Naive thymus-derived CD4-positive, alpha-beta T cell (primary cell): ENCODE measurements at regions not wholly inside any gene's neighbourhood (a gene's known extent, or its start where the extent isn't known, plus 50 kb on each side); places are given as distances from the start of the nearest gene placed in this dataset.

Source experiments
- ATAC-seq: fragments of 150-1000 bp; cut with Tn5 transposase; 2 replicates; pipeline ENCODE4 v1.10.0; 2021; ENCODE audit warnings: mild to moderate bottlenecking, moderate library complexity
- CTCF ChIA-PET: fragments of 350-600 bp; sonication (Branson Sonifier 250); formaldehyde crosslinking; loops from one replicate; lab custom pipeline; 2021; ENCODE audit warnings: antibody characterized with exemption; lab: Charles Lee
- POLR2A ChIA-PET: fragments of 350-600 bp; sonication (Branson Sonifier 250); formaldehyde crosslinking; loops from one replicate; lab custom pipeline; 2021; ENCODE audit warnings: antibody characterized with exemption, inconsistent platforms; lab: Charles Lee
- DNase-seq, 9 donors: peaks; one replicate each; pipeline versions ENCODE4 v3.0.0 to v3.0.0-alpha.2; 2020 to 2022; ENCODE audit warnings: mixed read lengths in 1 of 9
- H3K27ac ChIP-seq: one replicate; pipeline ENCODE4 v1.7.0; 2013; ENCODE audit warnings: mild to moderate bottlenecking, low read depth, low read length, moderate library complexity
- H3K27me3 ChIP-seq, 2 donors: one replicate each; pipeline ENCODE4 v1.7.0; 2013; ENCODE audit warnings: low read length in 2 of 2, mild to moderate bottlenecking in 2 of 2, moderate library complexity in 2 of 2; ENCODE audit not compliant: control insufficient read depth in 2 of 2, insufficient read depth in 2 of 2
- H3K36me3 ChIP-seq, 3 experiments: 1 replicate in 2 of 3; 2 replicates in 1 of 3; pipeline ENCODE4 v1.7.0; 2013; ENCODE audit warnings: low read length in 3 of 3, mild to moderate bottlenecking in 3 of 3, moderate library complexity in 1 of 3; ENCODE audit not compliant: insufficient read depth in 3 of 3, control insufficient read depth in 2 of 3
- H3K4me1 ChIP-seq, 2 donors: one replicate each; pipeline ENCODE4 v1.7.0; 2013; ENCODE audit warnings: low read length in 2 of 2, mild to moderate bottlenecking in 2 of 2, moderate library complexity in 1 of 2; ENCODE audit not compliant: control insufficient read depth in 2 of 2, insufficient read depth in 2 of 2
- H3K4me3 ChIP-seq: 2 replicates; pipeline ENCODE4 v1.7.0; 2013; ENCODE audit warnings: mild to moderate bottlenecking, low read length
- H3K9me3 ChIP-seq, 3 experiments: 1 replicate in 2 of 3; 2 replicates in 1 of 3; pipeline ENCODE4 v1.7.0; 2013; ENCODE audit warnings: low read length in 3 of 3; ENCODE audit not compliant: control insufficient read depth in 2 of 3
- H3K27ac Mint-ChIP-seq, 9 donors: one replicate each; pipeline ENCODE4 v1.8.0; 2020 to 2022; ENCODE audit warnings: mixed read lengths in 9 of 9, mild to moderate bottlenecking in 8 of 9, moderate library complexity in 5 of 9, inconsistent platforms in 2 of 9
- H3K27me3 Mint-ChIP-seq, 5 donors: one replicate each; pipeline ENCODE4 v1.8.0; 2021 to 2022; ENCODE audit warnings: mixed read lengths in 5 of 5, mild to moderate bottlenecking in 1 of 5
- H3K36me3 Mint-ChIP-seq, 5 donors: one replicate each; pipeline ENCODE4 v1.8.0; 2020 to 2022; ENCODE audit warnings: mixed read lengths in 5 of 5, mild to moderate bottlenecking in 3 of 5, inconsistent platforms in 1 of 5
- H3K4me1 Mint-ChIP-seq, 7 donors: one replicate each; pipeline ENCODE4 v1.8.0; 2020 to 2022; ENCODE audit warnings: mixed read lengths in 7 of 7, mild to moderate bottlenecking in 3 of 7, inconsistent platforms in 1 of 7
- H3K4me3 Mint-ChIP-seq, 10 donors: one replicate each; pipeline ENCODE4 v1.8.0; 2020 to 2022; ENCODE audit warnings: mild to moderate bottlenecking in 10 of 10, mixed read lengths in 10 of 10, moderate library complexity in 6 of 10, inconsistent platforms in 2 of 10
- H3K9me3 Mint-ChIP-seq, 11 donors: one replicate each; pipeline ENCODE4 v1.8.0; 2020 to 2022; ENCODE audit warnings: mixed read lengths in 11 of 11, mild to moderate bottlenecking in 4 of 11, inconsistent platforms in 1 of 11, moderate library complexity in 1 of 11
- intact Hi-C, 2 donors: fragments of 100-400 bp; cut with micrococcal nuclease; formaldehyde crosslinking; loops; one replicate each; pipeline ENCODE4 v1.15.1; 2023

GRCh38 chr6:99186417-99186816, 163.1 kb downstream of the FAXC start:
- POLR2A ChIA-PET, result no interaction called here
- ATAC-seq, result no peak

GRCh38 chr6:99185525-99185924, 163.9 kb downstream of the FAXC start:
- ChIA-PET CTCF (no interaction called here), POLR2A (no interaction called here)
- Histone ChIP-seq H3K27me3 (no peaks in the 10 kb centered on the region), H3K4me1 (no peaks in the 10 kb centered on the region), H3K36me3 (no peaks in the 10 kb centered on the region), H3K27ac (no peak overlapping the region), H3K4me3 (no peak overlapping the region), H3K9me3 (no peaks in the 10 kb centered on the region)
- ATAC-seq, result no peak
- Mint-ChIP-seq H3K27ac (no peak overlapping the region), H3K4me1 (peaks cover 0 to 4% (median 0%) of the 10 kb centered on the region in 7 donors), H3K9me3 (peaks cover 0 to 21% (median 10%) of the 10 kb centered on the region in 11 donors), H3K4me3 (no peak overlapping the region), H3K36me3 (no peaks in the 10 kb centered on the region), H3K27me3 (peaks cover 4 to 37% (median 29%) of the 10 kb centered on the region in 5 donors)
- intact Hi-C loops, result no loop called here
- DNase-seq, result no peak

More at GRCh38 chr6:99186417-99186816, 163.1 kb downstream of the FAXC start:
- Mint-ChIP-seq H3K9me3 (peaks cover 0 to 18% (median 8%) of the 10 kb centered on the region in 11 donors), H3K4me3 (no peak overlapping the region), H3K27me3 (peaks cover 4 to 37% (median 34%) of the 10 kb centered on the region in 5 donors), H3K27ac (peak overlapping the region in 1 of 9 donors; percentile 32), H3K4me1 (peaks cover 0 to 4% (median 0%) of the 10 kb centered on the region in 7 donors), H3K36me3 (no peaks in the 10 kb centered on the region)
- intact Hi-C loops, result no loop called here
- Histone ChIP-seq H3K36me3 (no peaks in the 10 kb centered on the region), H3K27me3 (no peaks in the 10 kb centered on the region), H3K4me3 (no peak overlapping the region), H3K27ac (no peak overlapping the region), H3K4me1 (no peaks in the 10 kb centered on the region), H3K9me3 (no peaks in the 10 kb centered on the region)
- no peak for DNase-seq
- CTCF ChIA-PET, result no interaction called here

- Mint-ChIP-seq H3K36me3 (no peaks in the 10 kb centered on the region), H3K27ac (no peak overlapping the region), H3K4me3 (no peak overlapping the region), H3K4me1 (no peaks in the 10 kb centered on the region), H3K27me3 (peaks cover 4 to 37% (median 23%) of the 10 kb centered on the region in 5 donors), H3K9me3 (peaks cover 0 to 30% (median 13%) of the 10 kb centered on the region in 11 donors)
- ChIA-PET CTCF (interaction anchor here (1.0 kb wide), 1 partner anchor 9 kb away, joined by 3 read pairs; no protein-coding TSS in a partner anchor), POLR2A (no interaction called here)
- intact Hi-C loops, result no loop called here
- no peak overlapping the region for H3K4me3 ChIP-seq
- DNase-seq (no peak), ATAC-seq (no peak)
- no peaks in the 10 kb centered on the region for H3K4me1 ChIP-seq
- no peaks in the 10 kb centered on the region for H3K27me3 ChIP-seq
- H3K27ac ChIP-seq, result no peak overlapping the region
- no peaks in the 10 kb centered on the region for H3K9me3 ChIP-seq
- no peaks in the 10 kb centered on the region for H3K36me3 ChIP-seq
These were observed 164.8 kb downstream of the FAXC start for GRCh38 chr6:99184696-99185095.

- H3K4me1 ChIP-seq, result no peaks in the 10 kb centered on the region
- ATAC-seq, result no peak
- peaks cover 4 to 34% (median 19%) of the 10 kb centered on the region in 5 donors for H3K27me3 Mint-ChIP-seq
- no peaks in the 10 kb centered on the region for H3K4me1 Mint-ChIP-seq
- intact Hi-C loops, result no loop called here
- no peak overlapping the region for H3K27ac Mint-ChIP-seq
- no peaks in the 10 kb centered on the region for H3K9me3 ChIP-seq
- DNase-seq, result no peak
- no peaks in the 10 kb centered on the region for H3K27me3 ChIP-seq
- H3K36me3 ChIP-seq, result no peaks in the 10 kb centered on the region
- H3K27ac ChIP-seq, result no peak overlapping the region
- no peak overlapping the region for H3K4me3 Mint-ChIP-seq
- no peaks in the 10 kb centered on the region for H3K36me3 Mint-ChIP-seq
- no peak overlapping the region for H3K4me3 ChIP-seq
- H3K9me3 Mint-ChIP-seq, result peaks cover 2 to 37% (median 14%) of the 10 kb centered on the region in 11 donors
- CTCF ChIA-PET, result no interaction called here
- POLR2A ChIA-PET, result no interaction called here
These were observed 166.4 kb downstream of the FAXC start for GRCh38 chr6:99183066-99183465.

- Mint-ChIP-seq H3K4me3 (no peak overlapping the region), H3K27ac (no peak overlapping the region), H3K27me3 (peaks cover 0 to 27% (median 15%) of the 10 kb centered on the region in 5 donors), H3K9me3 (peaks cover 2 to 37% (median 14%) of the 10 kb centered on the region in 11 donors), H3K4me1 (no peaks in the 10 kb centered on the region), H3K36me3 (no peaks in the 10 kb centered on the region)
- ATAC-seq, result no peak
- POLR2A ChIA-PET, result no interaction called here
- H3K4me1 ChIP-seq, result no peaks in the 10 kb centered on the region
- H3K4me3 ChIP-seq, result no peak overlapping the region
- DNase-seq, result no peak
- no peak overlapping the region for H3K27ac ChIP-seq
- intact Hi-C loops, result no loop called here
- H3K36me3 ChIP-seq, result no peaks in the 10 kb centered on the region
- H3K27me3 ChIP-seq, result no peaks in the 10 kb centered on the region
- no peaks in the 10 kb centered on the region for H3K9me3 ChIP-seq
- CTCF ChIA-PET, result no interaction called here
These were observed 168.3 kb downstream of the FAXC start for GRCh38 chr6:99181174-99181573.

GRCh38 chr6:99178168-99178567, 171.3 kb downstream of the FAXC start:
- Histone ChIP-seq H3K9me3 (no peaks in the 10 kb centered on the region), H3K36me3 (no peaks in the 10 kb centered on the region), H3K4me1 (no peaks in the 10 kb centered on the region), H3K27ac (no peak overlapping the region), H3K4me3 (no peak overlapping the region), H3K27me3 (no peaks in the 10 kb centered on the region)
- no peak for ATAC-seq
- Mint-ChIP-seq H3K36me3 (no peaks in the 10 kb centered on the region), H3K9me3 (peaks cover 2 to 37% (median 14%) of the 10 kb centered on the region in 11 donors), H3K27ac (no peak overlapping the region), H3K27me3 (peaks cover 0 to 3% (median 0%) of the 10 kb centered on the region in 5 donors), H3K4me3 (no peak overlapping the region), H3K4me1 (no peaks in the 10 kb centered on the region)
- CTCF ChIA-PET, result no interaction called here
- DNase-seq, result no peak
- intact Hi-C loops, result no loop called here
- POLR2A ChIA-PET, result no interaction called here

GRCh38 chr6:99177736-99178135, 171.7 kb downstream of the FAXC start:
- H3K4me3 Mint-ChIP-seq, result no peak overlapping the region

More at GRCh38 chr6:99177736-99178135, 171.7 kb downstream of the FAXC start:
- Histone ChIP-seq H3K27me3 (no peaks in the 10 kb centered on the region), H3K4me1 (no peaks in the 10 kb centered on the region), H3K27ac (no peak overlapping the region), H3K4me3 (no peak overlapping the region), H3K36me3 (no peaks in the 10 kb centered on the region), H3K9me3 (no peaks in the 10 kb centered on the region)
- ChIA-PET POLR2A (no interaction called here), CTCF (no interaction called here)
- intact Hi-C loops, result no loop called here
- H3K9me3 Mint-ChIP-seq, result peaks cover 2 to 37% (median 14%) of the 10 kb centered on the region in 11 donors
- H3K27ac Mint-ChIP-seq, result no peak overlapping the region
- H3K4me1 Mint-ChIP-seq, result no peaks in the 10 kb centered on the region
- DNase-seq (no peak), ATAC-seq (no peak)
- H3K36me3 Mint-ChIP-seq, result no peaks in the 10 kb centered on the region
- peaks cover 0 to 3% (median 0%) of the 10 kb centered on the region in 5 donors for H3K27me3 Mint-ChIP-seq
